ENCODE measurements at regions not wholly inside any gene's neighbourhood (a gene's known extent, or its start where the extent isn't known, plus 50 kb on each side); places are given as distances from the start of the nearest gene placed in this dataset.

DNA sequence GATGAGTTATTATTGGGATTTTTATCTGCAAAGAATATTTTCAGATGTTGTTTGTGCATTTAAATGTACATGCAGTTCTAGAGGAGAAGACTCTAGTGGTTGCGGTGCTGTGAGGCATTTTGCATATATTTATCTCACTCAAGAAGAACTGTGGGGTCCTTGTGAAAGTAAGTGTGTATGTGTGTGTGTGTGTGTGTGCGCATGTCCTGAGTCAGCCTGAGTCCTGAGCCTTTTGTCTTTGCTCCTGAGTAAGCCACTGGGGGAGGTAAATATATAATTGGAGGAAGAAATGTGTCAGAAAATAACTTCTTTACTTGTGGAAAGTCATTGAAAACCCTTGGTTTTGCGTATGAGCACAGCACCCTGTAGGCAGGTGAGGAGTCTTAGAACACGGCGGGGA lies 55.6 kb upstream of the CD34 start:
- ATAC-seq (no peak), DNase-seq (no peak)
- Histone ChIP-seq H3K27ac (no peak overlapping the region), H3K27me3 (ENCODE audit: low read depth) (no peaks in the 10 kb centered on the region), H3K4me3 (no peak overlapping the region), H3K36me3 (no peaks in the 10 kb centered on the region), H3K9me3 (no peaks in the 10 kb centered on the region), H3K4me1 (peaks cover 32% of the 10 kb centered on the region)
- intact Hi-C loops (cut with DNase I): no loop called here
- no peak for TF ChIP-seq CTCF (IDR thresholded peaks at IDR 0.05)

DNA sequence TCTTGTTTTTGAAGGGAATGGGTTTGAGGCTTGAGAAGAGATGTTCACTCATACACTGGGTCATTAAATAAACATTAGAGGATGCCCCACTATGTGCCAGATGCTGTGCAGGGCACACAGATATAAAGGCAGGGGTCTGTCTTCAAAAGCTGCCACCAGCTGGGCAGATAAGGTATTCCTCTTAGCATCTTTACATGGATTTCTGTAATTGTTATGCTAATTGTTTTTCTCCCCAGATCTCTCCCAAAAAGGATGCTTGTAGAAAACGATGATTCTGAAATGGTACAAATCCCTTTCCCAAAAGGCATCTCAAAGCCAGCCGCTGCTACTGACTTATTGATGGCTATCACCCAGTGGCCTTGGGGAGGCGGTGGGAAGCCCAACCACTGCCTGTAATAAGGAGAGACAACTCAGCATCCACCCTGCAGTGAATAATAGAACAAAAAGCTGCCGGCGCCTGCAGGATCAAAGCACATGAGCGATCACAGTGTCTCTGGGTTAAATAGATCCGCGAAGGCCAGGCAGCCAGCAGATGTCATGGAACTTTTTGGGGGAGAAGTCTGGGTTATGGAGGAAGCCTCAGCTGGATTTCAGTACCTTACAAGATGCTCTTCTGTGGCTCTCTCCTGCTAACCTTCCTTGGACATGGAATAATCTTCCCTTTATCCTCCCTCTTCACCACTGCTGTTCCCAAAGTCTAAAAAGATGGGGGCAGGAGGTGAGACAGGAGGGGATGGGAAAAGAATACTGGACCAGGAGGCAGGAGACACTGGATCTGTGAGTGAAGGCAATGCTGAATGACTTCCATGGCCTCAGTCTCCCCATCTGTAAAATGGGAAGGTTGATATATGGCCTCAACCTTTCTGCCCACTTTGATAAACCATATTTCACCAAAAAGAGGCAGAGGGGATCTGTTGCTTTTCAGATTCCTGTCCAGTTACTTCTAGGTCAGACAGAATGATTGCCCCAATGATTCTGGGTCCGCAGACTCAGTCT lies 54.8 kb upstream of the CD34 start:
- Histone ChIP-seq H3K27ac (peak overlapping the region; percentile 97), H3K27me3 (ENCODE audit: low read depth) (no peaks in the 10 kb centered on the region), H3K4me3 (no peak overlapping the region), H3K9me3 (no peaks in the 10 kb centered on the region), H3K36me3 (no peaks in the 10 kb centered on the region), H3K4me1 (peaks cover 29% of the 10 kb centered on the region)
- DNase-seq (no peak), ATAC-seq (no peak)
- no peak for TF ChIP-seq CTCF (IDR thresholded peaks at IDR 0.05)
- intact Hi-C loops (cut with DNase I): no loop called here

DNA sequence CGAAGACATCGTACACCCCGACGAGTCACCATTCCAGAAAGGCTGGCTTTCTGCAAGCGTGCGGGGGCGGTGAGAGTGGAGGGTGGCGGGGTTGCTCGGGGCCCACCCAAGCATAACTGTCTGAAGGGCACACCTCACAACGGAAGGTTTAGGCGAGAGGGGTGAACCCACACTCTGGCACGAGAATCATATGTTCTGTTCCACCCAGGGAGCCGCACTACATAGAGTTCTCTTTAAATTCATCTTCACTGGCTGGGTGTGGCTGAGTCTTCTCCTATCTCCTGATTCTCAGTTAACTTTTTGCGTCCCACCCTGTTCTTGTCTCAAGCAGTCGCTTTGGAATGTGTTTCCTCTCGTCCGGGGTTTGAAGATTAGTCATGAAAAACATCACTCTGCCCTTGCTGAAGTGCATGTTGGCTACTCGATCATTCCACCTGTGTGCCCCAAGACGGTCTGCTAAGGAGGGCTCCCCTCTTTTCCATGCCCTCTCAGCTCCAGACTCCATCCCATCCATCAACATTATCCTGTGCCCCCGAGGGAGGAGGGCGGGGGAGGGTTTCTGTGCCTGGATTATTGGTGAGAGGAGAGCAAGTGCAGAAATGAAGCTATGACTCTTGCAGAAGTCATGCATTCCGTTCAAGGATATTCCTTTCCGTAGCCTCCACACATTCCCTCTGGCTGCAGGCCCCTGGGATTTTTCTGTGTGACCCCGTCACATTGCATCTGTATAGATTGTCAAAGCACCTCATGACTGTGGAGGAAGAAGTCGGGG lies 53.5 kb upstream of the CD34 start:
- Histone ChIP-seq H3K27ac (peak overlapping the region; percentile 97), H3K4me3 (peak overlapping the region; percentile 74), H3K36me3 (no peaks in the 10 kb centered on the region), H3K4me1 (peaks cover 35% of the 10 kb centered on the region), H3K27me3 (ENCODE audit: low read depth) (peaks cover 2% of the 10 kb centered on the region), H3K9me3 (no peaks in the 10 kb centered on the region)
- intact Hi-C loops (cut with DNase I): no loop called here
- DNase-seq (no peak), ATAC-seq (peak; percentile 1 to 9)
- TF ChIP-seq CTCF (IDR thresholded peaks at IDR 0.05): no peak

GRCh38 chr1:207963427-207964194 lies 52.7 kb upstream of the CD34 start:
- ATAC-seq: peak; percentile 92 to 97
- peaks cover 42% of the 10 kb centered on the region for H3K4me1 ChIP-seq
- H3K4me3 ChIP-seq: peak overlapping the region; percentile 74
- no peaks in the 10 kb centered on the region for H3K36me3 ChIP-seq
- peak; percentile 93 for DNase-seq
- intact Hi-C loops (cut with DNase I): no loop called here
- H3K27me3 ChIP-seq (ENCODE audit: low read depth): peaks cover 8% of the 10 kb centered on the region
- H3K27ac ChIP-seq: peak overlapping the region; percentile 97
- no peaks in the 10 kb centered on the region for H3K9me3 ChIP-seq
- TF ChIP-seq CTCF (IDR thresholded peaks at IDR 0.05): peak; percentile 100

All from lower lobe of right lung (tissue), 2 donors.